HG03460 (cell line): ENCODE measurements at regions not wholly inside any gene's neighbourhood (a gene's known extent, or its start where the extent isn't known, plus 50 kb on each side); places are given as distances from the start of the nearest gene placed in this dataset.

ENCODE experiments used
- ATAC-seq: cut with Tn5 transposase; IDR thresholded peaks from one replicate; pipeline ENCODE4 v1.9.1; 2021; ENCODE audit not compliant: unreplicated experiment

DNA sequence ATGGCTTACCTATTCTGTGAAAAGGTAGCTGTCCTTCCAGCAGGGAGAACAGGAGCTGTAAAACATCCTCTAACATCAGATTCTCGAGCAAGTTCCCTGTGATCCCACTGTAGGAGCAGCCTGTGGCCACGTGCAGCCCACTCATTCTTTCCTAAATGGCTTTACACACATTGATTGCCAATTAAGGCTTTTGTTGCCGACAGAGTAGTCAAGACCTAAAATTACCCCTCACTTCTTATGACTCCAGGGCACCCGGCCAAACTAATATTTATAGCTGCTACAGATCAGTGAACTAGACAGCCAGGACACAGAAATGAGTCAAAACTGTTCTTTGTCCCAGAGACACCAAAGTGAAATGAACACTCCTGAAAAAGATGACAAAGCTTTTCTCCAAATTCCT is 832.1 kb downstream of the SORCS3 start:
- no peak for ATAC-seq

DNA sequence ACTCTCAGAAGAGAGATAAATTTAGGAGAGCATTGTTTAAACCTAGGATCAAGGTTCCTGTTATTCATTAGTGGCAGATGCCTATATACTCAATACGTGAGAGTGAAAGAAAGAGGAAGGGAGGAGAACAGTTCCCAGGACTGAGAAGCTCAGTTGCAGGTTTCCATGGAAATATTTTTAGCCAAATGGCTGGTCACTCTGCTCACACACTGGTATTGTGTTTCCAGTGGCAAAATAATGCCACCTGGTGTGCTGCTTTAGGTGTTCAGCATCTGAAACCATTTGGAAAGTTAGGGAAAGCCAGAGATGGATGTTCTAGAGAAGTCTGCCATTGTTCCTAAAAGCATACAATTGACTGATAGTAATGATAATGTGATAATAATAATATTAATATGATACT is 827.7 kb downstream of the SORCS3 start:
- ATAC-seq, result no peak

DNA sequence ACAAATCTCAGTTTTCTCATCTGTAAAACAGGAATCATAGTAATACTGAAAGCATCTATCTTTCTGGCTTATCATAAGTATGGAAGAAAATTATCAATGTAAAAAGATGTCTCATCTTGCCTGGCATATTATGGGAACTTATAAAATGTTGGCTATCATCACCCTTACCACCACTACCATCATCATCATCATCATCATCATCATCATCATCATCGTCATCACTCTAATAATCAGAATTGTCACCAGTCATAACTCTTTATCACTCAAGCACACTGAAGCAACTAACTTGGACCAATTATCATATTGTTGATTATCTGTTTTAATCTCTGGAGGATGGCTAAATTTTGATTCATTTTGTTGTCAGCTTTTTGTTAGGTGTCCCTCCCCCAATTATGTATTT is 825.4 kb downstream of the SORCS3 start:
- ATAC-seq, result no peak

DNA sequence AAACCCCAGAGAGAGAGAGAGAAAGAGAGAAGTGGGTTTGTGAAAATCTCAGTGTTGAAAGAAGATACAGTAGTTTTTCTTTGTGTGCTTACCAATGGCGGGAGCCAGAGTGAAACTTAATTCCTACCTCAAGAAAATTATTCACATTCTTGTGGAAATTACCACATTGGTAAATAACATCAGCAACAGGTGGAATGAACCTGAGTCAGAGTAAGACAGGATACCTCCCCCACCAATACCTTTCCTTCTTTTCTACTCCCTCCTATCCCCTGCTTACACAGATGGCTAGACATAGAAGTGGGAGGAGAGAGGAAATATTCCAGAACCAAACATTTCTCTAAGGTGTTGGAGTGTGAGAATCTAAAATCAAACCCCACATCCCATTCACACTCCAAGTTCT is 793.9 kb downstream of the SORCS3 start:
- no peak for ATAC-seq

DNA sequence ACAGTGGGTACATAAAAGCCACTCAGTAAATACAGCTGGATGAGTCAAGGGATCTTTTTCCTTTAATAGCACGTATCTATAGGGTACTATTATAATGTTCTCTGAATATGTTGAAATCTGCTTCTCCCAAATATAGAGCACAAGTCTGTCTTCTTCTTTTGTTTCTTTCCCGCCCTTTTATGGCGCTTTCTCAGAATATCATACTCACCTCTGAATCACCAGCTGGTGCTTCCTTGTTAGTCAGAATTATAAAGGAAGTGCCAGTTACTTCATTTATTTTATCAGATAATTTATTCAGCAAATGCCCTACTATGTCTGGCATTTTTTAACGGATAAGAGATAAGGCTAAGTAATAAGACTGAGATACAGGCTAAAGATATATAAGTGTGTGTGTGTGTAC is 772.9 kb downstream of the SORCS3 start:
- ATAC-seq, result no peak

DNA sequence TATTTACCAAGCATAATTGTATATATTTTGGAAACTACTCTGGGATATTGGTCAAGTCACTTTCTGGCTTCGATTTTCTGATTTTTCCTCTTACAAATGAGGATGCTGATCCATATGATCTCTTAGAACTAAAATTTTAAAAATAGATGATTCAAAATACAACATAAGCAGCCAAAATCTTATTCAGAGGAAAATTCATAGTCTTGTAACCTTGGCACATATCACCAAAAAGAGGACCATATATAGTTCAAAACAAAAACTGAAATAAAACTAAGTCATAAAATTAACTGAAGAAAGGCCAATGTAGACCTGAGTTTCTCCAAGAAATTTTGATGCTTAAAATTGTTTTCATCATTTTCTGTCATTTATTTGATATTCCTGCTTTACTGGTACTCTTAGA is 768.3 kb downstream of the SORCS3 start:
- ATAC-seq, result no peak

DNA sequence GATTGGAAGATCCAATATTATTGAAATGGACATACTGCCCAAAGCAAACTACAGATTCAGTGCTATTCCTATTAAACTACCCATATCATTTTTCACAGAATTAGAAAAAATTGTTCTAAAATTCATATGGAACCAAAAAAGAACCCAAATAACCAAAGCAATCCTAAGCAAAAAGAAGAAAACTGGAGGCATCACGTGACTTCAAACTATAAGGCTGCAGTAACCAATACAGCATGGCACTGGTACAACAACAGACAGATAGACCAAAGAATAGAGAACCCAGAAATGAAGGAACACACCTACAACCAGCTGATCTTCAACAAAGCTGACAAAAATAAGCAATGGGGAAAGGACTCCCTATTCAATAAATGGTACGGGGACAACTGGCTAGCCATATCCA is 765.4 kb downstream of the SORCS3 start:
- ATAC-seq, result no peak

DNA sequence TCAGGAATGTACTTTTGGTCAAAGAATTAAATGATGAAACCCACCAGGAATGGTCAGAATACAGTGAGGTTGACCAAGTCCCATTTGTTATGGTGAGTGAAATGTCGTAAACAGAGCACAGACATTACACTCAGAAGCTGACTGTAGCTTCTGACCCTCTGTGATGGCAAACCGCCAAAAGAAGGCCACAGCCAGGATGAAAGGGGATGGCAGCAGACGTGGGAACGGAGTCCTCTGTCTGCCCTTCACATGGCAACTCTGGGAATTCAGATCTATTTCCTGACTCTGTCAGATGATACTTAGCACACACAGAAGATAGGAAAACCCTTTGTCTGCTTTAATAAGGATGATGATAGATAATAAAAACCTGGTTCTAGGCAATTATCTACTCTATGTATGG is 757.1 kb downstream of the SORCS3 start:
- ATAC-seq, result no peak

DNA sequence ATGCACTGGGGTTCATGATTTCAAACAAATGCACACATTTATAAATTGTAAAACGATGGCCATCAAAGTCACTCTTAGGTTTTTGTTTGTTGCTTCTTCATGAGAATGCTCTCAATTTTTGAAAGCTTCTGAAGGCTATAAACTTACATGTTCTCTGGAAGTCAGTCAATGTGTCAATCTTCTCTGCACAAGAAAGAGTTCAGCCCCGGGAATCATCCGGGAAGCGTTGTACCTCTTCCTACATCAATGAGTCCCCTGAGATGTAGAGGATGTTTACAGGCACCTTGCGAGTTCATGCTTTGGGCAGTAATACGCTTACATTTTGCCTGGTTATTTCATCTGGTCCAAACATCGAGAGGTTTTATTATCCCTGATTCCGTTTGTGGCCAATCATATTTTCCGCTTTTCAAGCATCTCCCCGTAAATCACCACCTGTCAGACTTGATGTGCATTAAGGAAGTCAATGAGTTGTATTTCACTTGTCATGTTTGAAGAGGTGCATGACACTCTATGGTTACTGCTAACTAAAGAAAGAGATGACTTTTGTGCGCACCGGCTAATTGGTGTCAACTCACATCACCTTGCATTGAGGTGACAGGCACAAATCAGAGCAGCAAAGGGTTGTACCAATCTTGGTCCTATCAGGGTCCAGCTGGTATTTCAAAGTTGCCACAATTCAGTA is 750.7 kb downstream of the SORCS3 start:
- no peak for ATAC-seq

DNA sequence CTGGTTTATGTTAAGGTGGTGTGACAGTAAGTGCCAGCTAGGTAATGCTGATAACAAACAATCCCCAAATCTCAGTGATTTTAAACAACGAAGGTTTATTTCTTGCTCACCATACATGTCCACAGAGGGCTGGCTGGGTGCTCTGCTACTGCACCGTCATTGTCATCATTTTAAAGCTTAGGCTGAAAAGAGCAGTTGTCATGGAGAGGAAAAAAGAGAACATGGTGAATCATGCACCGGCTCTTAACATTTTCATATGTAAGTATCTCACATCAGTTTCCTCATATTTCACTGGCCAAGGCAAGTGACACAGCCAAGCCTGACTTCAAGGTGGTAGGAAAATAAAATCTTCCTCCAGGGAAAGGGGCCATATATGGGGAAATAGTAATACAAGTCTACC is 746.9 kb downstream of the SORCS3 start:
- ATAC-seq, result no peak

DNA sequence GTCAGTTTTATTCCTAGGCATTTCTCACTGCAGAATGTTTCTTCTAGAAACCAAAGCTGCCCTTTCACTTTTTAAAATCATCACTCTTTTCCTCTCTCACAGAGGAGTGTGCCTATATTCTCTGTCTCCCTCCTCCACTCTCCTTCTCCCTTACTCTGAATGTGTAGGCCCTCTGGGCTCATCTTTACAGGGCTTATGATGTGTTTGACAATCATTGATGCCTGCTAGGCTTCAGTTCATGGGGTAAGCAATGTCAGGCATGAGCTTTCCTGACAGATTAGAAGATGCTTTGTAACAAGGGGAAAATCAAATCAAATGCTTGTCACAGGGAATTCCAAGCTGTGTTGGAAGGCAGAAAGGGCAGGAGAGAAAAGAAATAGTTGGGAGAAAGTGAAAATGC is 742.9 kb downstream of the SORCS3 start:
- ATAC-seq, result no peak

DNA sequence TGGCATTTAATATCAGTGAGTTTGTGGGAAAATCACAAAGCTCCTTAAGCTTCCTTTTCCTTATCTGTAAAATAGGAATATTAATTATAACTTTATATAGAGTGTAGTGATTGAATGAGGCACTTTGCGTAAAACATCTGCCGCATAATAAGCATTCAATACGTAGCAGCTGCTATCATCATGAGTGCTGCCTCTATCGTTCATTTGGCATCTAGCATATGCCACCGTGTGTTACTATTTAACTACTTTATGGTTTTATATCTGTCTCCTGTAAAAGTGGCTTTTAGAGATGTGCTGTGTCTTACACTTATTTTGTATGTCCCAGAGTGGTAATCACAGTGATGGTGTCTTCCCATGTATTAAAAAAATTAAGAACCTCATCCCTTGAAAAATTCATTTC is 729.6 kb downstream of the SORCS3 start:
- no peak for ATAC-seq

DNA sequence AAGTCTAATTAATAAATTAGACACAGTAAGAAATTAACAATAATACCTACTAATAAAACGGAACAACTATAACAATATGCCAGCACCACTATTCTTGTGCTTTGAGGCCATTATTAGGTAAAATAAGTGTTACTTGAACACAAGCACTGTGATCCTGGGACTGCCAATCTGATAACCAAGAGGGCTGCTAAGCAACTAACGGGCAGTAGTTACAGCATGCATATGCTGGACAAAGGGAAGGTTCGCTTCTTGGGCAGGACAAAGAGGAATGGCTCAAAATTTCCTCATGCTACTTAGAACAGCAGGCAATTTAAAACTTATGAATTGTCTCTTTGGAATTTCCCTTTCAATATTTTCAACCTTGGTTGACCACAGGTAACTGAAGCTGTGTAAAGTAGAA is 718.6 kb downstream of the SORCS3 start:
- no peak for ATAC-seq

DNA sequence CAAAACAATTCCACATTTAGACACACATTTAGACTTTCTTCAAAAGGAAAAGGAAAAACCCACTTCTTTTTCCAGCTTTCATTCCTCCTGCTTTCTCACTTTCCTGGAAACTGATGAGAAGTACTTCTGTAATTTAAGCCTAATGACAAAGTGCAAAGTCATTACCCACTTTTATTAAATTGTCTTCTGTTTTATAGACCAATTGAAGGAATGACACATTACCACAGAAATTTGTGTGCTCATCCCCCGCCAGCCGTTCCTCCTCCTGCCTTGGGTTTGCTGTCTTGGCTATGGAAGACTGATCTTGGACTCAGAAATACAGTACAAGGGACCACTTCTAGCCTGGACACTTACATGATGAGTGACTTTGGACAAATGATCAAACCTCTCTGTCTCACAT is 717.8 kb downstream of the SORCS3 start:
- ATAC-seq, result no peak

DNA sequence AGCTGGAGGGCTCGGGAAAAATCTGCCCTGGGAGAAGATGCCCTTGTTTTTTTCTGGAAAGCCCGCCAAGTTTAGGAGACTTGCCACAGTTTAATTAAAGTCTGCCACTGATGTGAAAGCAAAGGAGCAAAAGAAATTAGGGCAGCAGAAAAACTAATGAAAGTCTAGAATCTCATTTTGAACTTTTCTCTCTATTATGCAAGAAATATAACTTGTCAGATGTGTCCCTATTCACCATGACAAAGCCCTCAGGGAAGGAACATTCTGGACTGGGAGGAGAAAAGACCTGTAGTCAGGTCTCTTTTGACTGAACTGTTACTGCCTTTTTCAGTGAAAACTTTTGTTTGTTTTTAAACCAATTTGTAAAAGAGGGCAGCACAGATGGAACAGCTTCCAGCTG is 715.5 kb downstream of the SORCS3 start:
- no peak for ATAC-seq

DNA sequence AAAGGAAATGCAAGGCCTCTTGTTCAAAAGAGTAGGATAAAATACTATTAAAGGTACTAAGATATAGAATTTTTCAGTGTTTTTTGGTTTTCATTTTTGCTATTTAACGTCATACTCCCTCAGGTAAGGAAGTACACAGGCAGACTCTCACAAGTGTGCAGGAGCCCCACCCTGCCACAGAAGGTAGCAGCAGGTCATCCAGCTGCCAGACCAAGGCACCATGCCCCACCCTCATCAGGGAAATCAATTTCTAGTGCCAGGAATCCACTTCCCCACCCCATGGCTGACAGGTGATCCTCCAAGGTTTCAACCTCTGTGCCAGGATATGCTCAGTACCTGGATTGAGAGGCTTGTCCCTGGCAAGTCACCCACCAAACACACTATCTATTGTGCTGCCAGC is 712.9 kb downstream of the SORCS3 start:
- ATAC-seq, result no peak

DNA sequence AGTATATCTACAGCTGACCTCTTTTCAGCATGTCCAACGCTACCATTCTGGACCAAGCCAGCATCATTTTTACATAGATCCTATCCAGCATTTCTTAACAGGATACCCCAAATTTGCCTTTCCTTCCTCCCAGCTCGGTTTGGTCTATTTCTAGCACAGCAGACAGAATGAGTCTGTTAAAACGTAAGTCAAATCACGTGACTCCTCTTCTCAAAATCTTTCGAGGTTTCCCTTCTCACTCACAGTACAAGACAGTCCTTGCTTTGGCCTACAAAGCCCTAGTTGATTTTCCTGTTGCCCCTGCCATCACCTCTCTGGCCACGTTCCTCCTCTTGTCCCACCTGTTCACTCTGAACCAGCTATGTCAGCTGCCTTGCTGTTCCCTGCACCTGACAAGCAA is 711.7 kb downstream of the SORCS3 start:
- no peak for ATAC-seq

DNA sequence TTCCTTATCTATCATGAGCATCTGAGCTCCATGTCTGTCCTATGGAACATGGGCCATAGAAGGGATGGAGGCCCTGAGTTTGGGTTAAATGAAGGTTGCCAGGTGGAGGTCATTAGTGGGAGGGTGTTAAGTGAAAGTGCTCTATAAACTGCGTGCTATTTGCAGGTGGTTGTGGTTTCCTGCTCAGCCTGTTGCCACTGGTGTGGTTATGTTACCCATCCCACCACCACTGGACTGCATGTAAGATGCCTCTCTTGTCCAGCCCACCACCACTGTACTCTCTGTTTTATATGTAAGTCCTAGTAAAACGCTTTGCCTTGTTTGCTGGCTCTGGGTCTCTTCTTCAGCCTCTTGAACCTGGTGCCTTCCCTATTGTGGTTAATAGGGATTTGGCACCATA is 711.2 kb downstream of the SORCS3 start:
- ATAC-seq, result no peak

DNA sequence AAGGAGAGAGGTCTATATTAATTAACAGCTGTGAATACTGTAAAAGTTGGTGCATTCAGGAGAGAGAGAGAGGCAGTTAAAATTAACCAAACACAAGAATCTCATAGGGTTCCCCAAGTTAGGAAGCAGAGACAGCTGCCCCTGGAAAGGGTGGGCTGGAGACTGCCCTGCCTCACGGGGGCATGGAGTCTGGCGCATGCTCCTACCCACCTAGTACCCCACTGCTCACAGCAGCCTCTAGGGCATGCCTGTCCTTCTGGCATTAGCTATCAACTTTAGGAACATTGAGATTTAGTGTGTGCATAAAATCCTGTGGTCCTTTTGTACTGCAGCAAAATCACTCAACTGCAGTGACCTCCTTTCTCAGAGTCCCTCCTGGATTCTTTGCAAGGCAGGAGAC is 710.1 kb downstream of the SORCS3 start:
- ATAC-seq, result no peak

DNA sequence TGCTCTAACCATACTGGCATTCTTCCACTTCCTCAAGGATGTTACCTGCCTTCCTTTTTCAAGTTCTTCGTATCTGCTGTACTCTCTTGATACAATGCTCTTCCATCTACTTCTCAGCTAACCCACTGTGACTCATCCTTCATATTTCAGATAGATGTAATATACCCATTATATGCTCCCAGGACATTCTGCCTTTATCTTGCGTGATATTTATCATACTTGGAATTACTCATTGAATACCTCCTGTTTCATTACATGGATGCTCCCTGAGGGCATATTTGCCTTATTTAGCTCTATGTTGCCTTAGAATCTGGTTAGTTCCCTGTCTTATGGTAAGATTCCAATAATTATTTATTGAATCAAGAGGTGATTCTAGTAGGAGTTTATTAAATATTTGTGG is 706.4 kb downstream of the SORCS3 start:
- no peak for ATAC-seq

DNA sequence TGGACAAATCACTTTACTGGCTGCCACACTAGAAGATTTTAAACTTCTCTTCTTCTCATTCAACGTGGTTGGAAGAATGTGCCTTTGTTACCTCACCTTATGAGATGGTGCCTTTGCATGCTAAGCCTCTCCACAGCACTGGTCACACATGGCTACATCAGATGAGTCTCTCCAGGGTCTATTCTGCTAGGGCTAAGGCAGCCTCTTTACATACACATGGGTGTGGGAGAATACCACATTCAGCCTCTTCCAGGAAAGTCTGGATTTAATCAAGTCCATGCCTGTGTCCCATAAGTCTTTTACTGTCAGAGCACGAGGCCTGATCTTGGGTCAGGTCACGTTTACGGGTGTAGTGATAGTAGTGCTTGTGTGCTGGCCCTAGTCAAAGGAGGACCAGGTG is 701.5 kb downstream of the SORCS3 start:
- ATAC-seq, result no peak

DNA sequence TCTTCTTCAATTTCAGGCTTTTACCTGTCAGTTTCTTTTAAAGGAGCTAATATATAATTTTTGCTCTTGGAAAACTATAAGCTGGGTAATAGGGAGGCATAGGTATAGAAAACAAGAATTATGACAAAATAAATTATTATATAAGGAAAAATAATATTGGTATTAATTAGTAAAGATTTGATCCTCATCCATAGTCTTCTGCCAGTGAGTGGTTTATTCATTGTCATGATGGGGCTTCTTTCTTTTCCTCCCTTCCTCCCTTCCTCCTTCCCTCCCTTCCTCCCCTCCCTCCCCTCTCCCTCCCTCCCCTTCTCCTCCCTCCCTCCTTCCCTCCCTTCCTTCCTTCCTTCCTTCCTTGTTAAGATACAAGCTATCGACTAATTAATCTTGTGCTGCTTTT is 698.6 kb downstream of the SORCS3 start:
- no peak for ATAC-seq

DNA sequence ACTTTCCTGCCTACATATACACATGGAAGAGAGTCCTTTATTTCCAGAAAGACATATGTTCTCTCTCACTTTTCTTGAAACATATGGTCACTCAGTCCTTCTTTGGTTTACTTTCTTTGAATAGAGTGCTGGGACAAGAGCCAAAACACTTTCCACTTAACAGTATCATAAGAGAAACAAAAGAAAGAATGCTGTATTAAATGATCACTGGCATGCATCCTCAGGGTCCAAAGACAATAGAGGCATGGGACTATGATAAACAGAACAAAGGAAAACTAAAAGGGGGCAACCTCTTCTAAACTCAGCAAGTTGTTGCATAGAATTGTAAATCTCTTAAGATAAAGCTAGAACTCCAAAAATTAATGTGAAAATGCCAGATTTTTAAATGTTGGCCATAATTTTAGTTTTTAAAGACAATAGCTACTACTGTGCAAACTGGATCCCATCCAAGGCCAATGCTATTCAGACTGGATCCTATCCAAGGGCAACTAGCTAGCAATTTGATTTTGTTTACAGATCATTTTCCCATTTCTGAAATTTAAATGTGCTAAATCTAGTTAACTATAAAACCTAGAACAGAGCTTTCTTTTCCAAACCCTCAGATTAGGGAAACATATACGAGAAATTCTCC is 687.5 kb downstream of the SORCS3 start:
- no peak for ATAC-seq
